GM23338 (cell line): ENCODE measurements at regions not wholly inside any gene's neighbourhood (a gene's known extent, or its start where the extent isn't known, plus 50 kb on each side); places are given as distances from the start of the nearest gene placed in this dataset.
A peak's percentile ranks its signal among the peaks of the same experiment; 100 is the strongest.
"Not testable (repeated sequence)": the region's sequence is repeated elsewhere in the genome, so short reads cannot be mapped to it uniquely, and the experiment has no call there.

Experiments used
- ATAC-seq: fragments of 200-7000 bp; cut with Tn5 transposase; 3 replicates; pipeline ENCODE4 v1.9.1; 2020
- DNase-seq: peaks from one replicate; pipeline ENCODE4 v3.0.0-alpha.2; 2015; ENCODE audit warnings: low spot score
- H2AFZ ChIP-seq: fragments of 200-600 bp; sonication (generic); 2 replicates; pipeline ENCODE4 v1.8.0; 2016; ENCODE audit warnings: antibody characterized with exemption, mild to moderate bottlenecking, moderate library complexity
- H3F3A ChIP-seq: fragments of 200-600 bp; sonication (generic); replicated peaks from 2 replicates; pipeline ENCODE4 v1.8.0; 2017; ENCODE audit warnings: antibody characterized with exemption, mixed run types, low read depth
- H3K27ac ChIP-seq: fragments of 200-600 bp; sonication (generic); 2 replicates; pipeline ENCODE4 v1.6.1; 2016; ENCODE audit warnings: low read depth
- H3K27me3 ChIP-seq: fragments of 200-600 bp; sonication (generic); 2 replicates; pipeline ENCODE4 v1.8.0; 2016; ENCODE audit warnings: mild to moderate bottlenecking, mixed run types, moderate library complexity; ENCODE audit not compliant: insufficient read depth
- H3K36me3 ChIP-seq: fragments of 200-600 bp; sonication (generic); 2 replicates; pipeline ENCODE4 v1.8.0; 2016; ENCODE audit warnings: mild to moderate bottlenecking; ENCODE audit not compliant: insufficient read depth
- H3K4me1 ChIP-seq: fragments of 200-600 bp; sonication (generic); 2 replicates; pipeline ENCODE4 v1.8.0; 2016; ENCODE audit warnings: mild to moderate bottlenecking, moderate library complexity; ENCODE audit not compliant: insufficient read depth
- H3K4me2 ChIP-seq: fragments of 200-600 bp; sonication (generic); 2 replicates; pipeline ENCODE4 v1.7.1; 2017; ENCODE audit warnings: mixed run types
- H3K4me3 ChIP-seq: fragments of 200-600 bp; sonication (generic); 2 replicates; pipeline ENCODE4 v1.6.1; 2016; ENCODE audit warnings: mixed run types
- H3K79me2 ChIP-seq: fragments of 200-600 bp; sonication (generic); replicated peaks from 2 replicates; pipeline ENCODE4 v1.8.0; 2017; ENCODE audit warnings: mild to moderate bottlenecking; ENCODE audit not compliant: insufficient read depth
- H3K9me2 ChIP-seq: fragments of 200-600 bp; sonication (generic); 2 replicates; pipeline ENCODE4 v1.8.0; 2017; ENCODE audit not compliant: insufficient read depth
- H4K20me1 ChIP-seq: fragments of 200-600 bp; sonication (generic); replicated peaks from 2 replicates; pipeline ENCODE4 v1.8.0; 2017; ENCODE audit warnings: mild to moderate bottlenecking; ENCODE audit not compliant: insufficient read depth
- H3K27ac Mint-ChIP-seq: 2 replicates; pipeline ENCODE4 v1.8.0; 2020; ENCODE audit warnings: inconsistent platforms, mild to moderate bottlenecking, moderate library complexity, mixed read lengths
- H3K27me3 Mint-ChIP-seq: 3 replicates; pipeline ENCODE4 v1.8.0; 2022; ENCODE audit warnings: low read depth, mild to moderate bottlenecking, moderate library complexity, mixed read lengths, inconsistent platforms; ENCODE audit not compliant: insufficient read depth, poor library complexity
- H3K36me3 Mint-ChIP-seq: 3 replicates; pipeline ENCODE4 v1.8.0; 2021; ENCODE audit warnings: low read depth, mild to moderate bottlenecking, inconsistent platforms, moderate library complexity, mixed read lengths
- H3K4me1 Mint-ChIP-seq: 3 replicates; pipeline ENCODE4 v1.8.0; 2020; ENCODE audit warnings: mild to moderate bottlenecking, inconsistent platforms, mixed read lengths
- H3K4me3 Mint-ChIP-seq: 3 replicates; pipeline ENCODE4 v1.8.0; 2021; ENCODE audit warnings: moderate library complexity, mild to moderate bottlenecking, inconsistent platforms, mixed read lengths
- H3K9me3 Mint-ChIP-seq: 3 replicates; pipeline ENCODE4 v1.8.0; 2020; ENCODE audit warnings: moderate library complexity, mild to moderate bottlenecking, inconsistent platforms, mixed read lengths
- CREB1 ChIP-seq: fragments of 250-450 bp; sonication (Bioruptor Pico); IDR thresholded peaks from 2 replicates; pipeline ENCODE4 v1.5.0; 2020; ENCODE audit warnings: low read depth, mild to moderate bottlenecking, moderate library complexity
- CTCF ChIP-seq, 2 experiments: fragments of 200-600 bp in 1 of 2; sonication (generic) in 1 of 2; conservative IDR thresholded peaks; 2 replicates each; pipeline versions ENCODE4 v1.5.1 to v1.6.1; 2016 to 2017; ENCODE audit warnings: antibody characterized with exemption in 2 of 2, low read depth in 2 of 2, mild to moderate bottlenecking in 2 of 2, moderate library complexity in 1 of 2
- EZH2 ChIP-seq: fragments of 200-600 bp; sonication (generic); IDR thresholded peaks from one replicate; pipeline ENCODE4 v1.8.0; 2017; ENCODE audit warnings: antibody characterized with exemption, mild to moderate bottlenecking, low read depth; ENCODE audit not compliant: unreplicated experiment
- EZH2phosphoT487 ChIP-seq: fragments of 200-600 bp; sonication (generic); IDR thresholded peaks from one replicate; pipeline ENCODE4 v1.8.1; 2018; ENCODE audit warnings: antibody characterized with exemption; ENCODE audit not compliant: unreplicated experiment
- NANOG ChIP-seq: IDR thresholded peaks from 2 replicates; pipeline ENCODE4 v1.6.1; 2016; ENCODE audit warnings: antibody characterized with exemption, borderline replicate concordance
- POLR2AphosphoS5 ChIP-seq: IDR thresholded peaks from 2 replicates; pipeline ENCODE4 v1.6.1; 2016; ENCODE audit warnings: antibody characterized with exemption, low read depth
- STAT1 ChIP-seq: IDR thresholded peaks from one replicate; pipeline ENCODE4 v1.6.1; 2016; ENCODE audit warnings: antibody characterized with exemption; ENCODE audit not compliant: unreplicated experiment
- ZNF114 ChIP-seq: fragments of 250-450 bp; sonication (Bioruptor Pico); IDR thresholded peaks from 2 replicates; pipeline ENCODE4 v1.5.0; 2020; ENCODE audit warnings: mild to moderate bottlenecking, moderate library complexity
- TF ChIP-seq, protein P1 (sequence below): IDR thresholded peaks from one replicate; pipeline ENCODE4 v1.6.1; 2018; ENCODE audit warnings: antibody characterized with exemption; ENCODE audit not compliant: unreplicated experiment

GRCh38 chr12:17015501-17015900 is 409.5 kb upstream of the LMO3 start (continued):
- TF ChIP-seq, protein P1, sequence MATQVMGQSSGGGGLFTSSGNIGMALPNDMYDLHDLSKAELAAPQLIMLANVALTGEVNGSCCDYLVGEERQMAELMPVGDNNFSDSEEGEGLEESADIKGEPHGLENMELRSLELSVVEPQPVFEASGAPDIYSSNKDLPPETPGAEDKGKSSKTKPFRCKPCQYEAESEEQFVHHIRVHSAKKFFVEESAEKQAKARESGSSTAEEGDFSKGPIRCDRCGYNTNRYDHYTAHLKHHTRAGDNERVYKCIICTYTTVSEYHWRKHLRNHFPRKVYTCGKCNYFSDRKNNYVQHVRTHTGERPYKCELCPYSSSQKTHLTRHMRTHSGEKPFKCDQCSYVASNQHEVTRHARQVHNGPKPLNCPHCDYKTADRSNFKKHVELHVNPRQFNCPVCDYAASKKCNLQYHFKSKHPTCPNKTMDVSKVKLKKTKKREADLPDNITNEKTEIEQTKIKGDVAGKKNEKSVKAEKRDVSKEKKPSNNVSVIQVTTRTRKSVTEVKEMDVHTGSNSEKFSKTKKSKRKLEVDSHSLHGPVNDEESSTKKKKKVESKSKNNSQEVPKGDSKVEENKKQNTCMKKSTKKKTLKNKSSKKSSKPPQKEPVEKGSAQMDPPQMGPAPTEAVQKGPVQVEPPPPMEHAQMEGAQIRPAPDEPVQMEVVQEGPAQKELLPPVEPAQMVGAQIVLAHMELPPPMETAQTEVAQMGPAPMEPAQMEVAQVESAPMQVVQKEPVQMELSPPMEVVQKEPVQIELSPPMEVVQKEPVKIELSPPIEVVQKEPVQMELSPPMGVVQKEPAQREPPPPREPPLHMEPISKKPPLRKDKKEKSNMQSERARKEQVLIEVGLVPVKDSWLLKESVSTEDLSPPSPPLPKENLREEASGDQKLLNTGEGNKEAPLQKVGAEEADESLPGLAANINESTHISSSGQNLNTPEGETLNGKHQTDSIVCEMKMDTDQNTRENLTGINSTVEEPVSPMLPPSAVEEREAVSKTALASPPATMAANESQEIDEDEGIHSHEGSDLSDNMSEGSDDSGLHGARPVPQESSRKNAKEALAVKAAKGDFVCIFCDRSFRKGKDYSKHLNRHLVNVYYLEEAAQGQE: no peak
- no peak for TF ChIP-seq POLR2AphosphoS5
- no peak for TF ChIP-seq NANOG
- no peak for TF ChIP-seq STAT1
- TF ChIP-seq CREB1 (CRISPR knock-in tag): no peak
- no peak for TF ChIP-seq CTCF (conservative IDR thresholded peaks at IDR 0.05; ENCODE audit: low read depth in 2 of 2)
- no peak for TF ChIP-seq EZH2phosphoT487
- no peak for TF ChIP-seq ZNF114 (CRISPR knock-in tag)
- no peak for TF ChIP-seq EZH2

- H3K9me3 Mint-ChIP-seq, H3K27ac Mint-ChIP-seq, H3K27ac ChIP-seq, H3K27me3 Mint-ChIP-seq, H3K79me2 ChIP-seq, H3F3A ChIP-seq, H3K4me2 ChIP-seq, H3K36me3 ChIP-seq, H4K20me1 ChIP-seq, H3K4me1 Mint-ChIP-seq, H3K36me3 Mint-ChIP-seq, ATAC-seq, H3K4me1 ChIP-seq, H3K9me2 ChIP-seq, H3K4me3 Mint-ChIP-seq, H3K27me3 ChIP-seq, H3K4me3 ChIP-seq, DNase-seq: not testable (repeated sequence)
- H2AFZ ChIP-seq: 0 out of 2 replicates have a peak overlapping the region, but pooled peaks have one; percentile 66
These were observed 401.6 kb upstream of the LMO3 start for GRCh38 chr12:17007442-17008040.

DNA sequence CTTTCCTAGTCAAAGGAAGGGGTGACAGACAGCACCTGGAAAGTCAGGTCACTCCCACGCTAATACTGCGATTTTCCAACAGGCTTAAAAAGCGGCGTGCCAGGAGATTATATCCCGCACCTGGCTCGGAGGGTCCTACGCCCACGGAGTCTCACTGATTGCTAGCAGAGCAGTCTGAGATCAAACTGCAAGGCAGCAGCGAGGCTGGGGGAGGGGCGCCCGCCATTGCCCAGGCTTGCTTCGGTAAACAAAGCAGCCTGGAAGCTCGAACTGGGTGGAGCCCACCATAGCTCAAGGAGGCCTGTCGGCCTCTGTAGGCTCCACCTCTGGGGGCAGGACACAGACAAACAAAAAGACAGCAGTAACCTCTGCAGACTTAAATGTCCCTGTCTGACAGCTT is 392.6 kb upstream of the LMO3 start:
- not testable (repeated sequence) for H3K4me1 Mint-ChIP-seq, H3K4me1 ChIP-seq, DNase-seq, H3K27me3 ChIP-seq, H2AFZ ChIP-seq, H3K4me3 Mint-ChIP-seq, H3K27me3 Mint-ChIP-seq, H4K20me1 ChIP-seq, ATAC-seq, H3K4me3 ChIP-seq, H3K36me3 ChIP-seq, H3K4me2 ChIP-seq, H3K27ac Mint-ChIP-seq, H3F3A ChIP-seq, H3K9me2 ChIP-seq, H3K27ac ChIP-seq, H3K79me2 ChIP-seq
- H3K9me3 Mint-ChIP-seq: peaks cover 24% of the 10 kb centered on the region
- H3K36me3 Mint-ChIP-seq: peaks cover 22% of the 10 kb centered on the region
